ENCODE measurements at regions not wholly inside any gene's neighbourhood (a gene's known extent, or its start where the extent isn't known, plus 50 kb on each side); places are given as distances from the start of the nearest gene placed in this dataset.

DNA sequence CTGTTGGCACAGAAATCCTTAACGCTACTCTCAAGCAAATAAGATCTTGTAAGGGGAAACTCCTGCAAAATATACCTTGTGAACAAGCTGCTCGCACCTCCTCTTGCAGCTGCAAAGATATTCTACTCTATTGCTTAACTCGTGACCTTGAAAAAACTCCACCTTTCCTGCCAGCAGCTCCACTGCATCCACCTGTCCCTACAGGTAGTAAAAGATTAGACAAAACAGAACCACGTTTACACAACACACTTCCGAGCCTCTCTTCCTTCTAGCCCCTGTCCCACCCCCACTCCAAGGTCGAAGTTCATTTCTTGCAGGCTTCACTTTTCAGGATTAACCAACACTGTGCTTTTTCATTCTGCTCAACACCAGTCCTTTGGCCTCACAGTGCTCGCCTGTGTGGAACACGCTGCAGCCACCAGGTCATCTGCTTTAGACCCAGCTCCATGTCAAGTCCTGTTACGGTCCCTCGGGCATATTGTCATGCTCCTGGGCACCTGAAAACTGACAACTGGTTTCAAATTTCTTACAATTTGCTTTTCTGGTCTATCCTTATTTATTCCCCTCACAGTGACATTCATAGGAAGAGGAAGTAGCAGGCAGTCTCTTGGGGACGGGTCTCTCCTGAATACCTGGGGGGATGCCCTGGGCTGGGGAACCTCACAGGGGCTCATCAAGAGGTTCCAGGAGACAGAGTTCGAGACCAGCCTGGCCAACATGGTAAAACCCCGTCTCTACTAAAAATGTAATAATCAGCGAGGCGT lies 165.8 kb upstream of the KLF14 start:
- Histone ChIP-seq H3K4me3 (no peak overlapping the region), H3K36me3 (peaks cover 87% of the 10 kb centered on the region), H3K9me3 (no peaks in the 10 kb centered on the region), H3K27me3 (no peaks in the 10 kb centered on the region)
- no peak for DNase-seq

DNA sequence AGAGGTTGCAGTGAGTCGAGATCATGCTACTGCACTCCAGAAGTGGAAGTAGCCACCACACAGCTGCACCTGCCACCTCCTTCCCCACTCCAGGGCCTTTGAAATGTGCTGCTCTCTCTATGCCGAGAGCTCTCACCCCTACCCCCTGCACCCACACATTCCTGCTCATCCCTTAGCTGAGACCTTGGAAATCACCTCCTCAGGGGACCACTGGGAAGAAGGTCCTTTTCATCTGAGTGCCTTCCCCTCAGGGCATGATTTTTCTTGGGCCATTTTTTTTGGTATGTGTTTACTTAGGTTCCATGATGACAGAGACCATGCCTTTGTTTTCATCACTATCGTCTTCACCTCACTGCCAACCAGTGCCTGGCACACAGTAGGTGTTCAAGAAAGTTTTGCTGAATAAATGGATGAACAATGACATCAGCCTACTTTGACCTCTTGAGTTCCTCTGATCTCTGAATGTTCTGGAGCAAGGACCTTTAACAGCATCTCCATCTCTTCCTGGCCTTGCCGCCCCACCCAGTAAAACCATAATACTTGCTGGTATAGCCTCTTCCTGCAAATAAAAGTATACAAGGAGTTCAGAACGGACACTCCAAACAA lies 166.6 kb upstream of the KLF14 start:
- DNase-seq, result no peak
- Histone ChIP-seq H3K36me3 (peaks cover 86% of the 10 kb centered on the region), H3K4me3 (no peak overlapping the region), H3K9me3 (no peaks in the 10 kb centered on the region), H3K27me3 (no peaks in the 10 kb centered on the region)

DNA sequence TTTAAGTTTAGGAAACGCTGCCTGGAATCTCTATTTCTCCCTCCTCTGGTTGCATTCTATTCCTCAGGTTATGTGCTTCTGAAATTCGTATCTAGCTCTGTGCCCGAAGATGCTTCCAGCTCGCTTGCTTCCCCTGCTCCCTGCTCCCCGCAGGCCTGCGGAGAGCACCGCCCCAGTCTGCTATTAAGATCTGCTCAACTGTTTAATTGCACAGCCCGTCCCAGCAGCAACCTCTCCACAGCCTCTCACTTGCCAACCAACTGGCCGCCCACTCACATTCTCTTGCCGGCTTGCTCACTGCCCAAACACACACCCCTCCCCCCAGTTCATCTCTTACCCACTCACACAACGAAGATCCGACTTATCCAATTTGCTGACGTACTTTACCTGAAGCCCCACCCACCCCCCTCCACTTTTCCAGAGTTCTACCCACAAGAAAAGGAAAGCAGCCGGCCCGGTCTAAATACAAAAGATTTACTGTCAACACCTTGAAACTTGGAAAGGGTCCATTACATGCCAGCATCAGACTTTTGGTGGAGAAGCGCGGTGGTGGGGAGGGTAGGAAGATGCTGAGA lies 167.3 kb upstream of the KLF14 start:
- H3K27me3 ChIP-seq, result no peaks in the 10 kb centered on the region
- H3K9me3 ChIP-seq, result no peaks in the 10 kb centered on the region
- H3K36me3 ChIP-seq, result peaks cover 86% of the 10 kb centered on the region
- H3K4me3 ChIP-seq, result no peak overlapping the region
- DNase-seq, result peak; percentile 86

DNA sequence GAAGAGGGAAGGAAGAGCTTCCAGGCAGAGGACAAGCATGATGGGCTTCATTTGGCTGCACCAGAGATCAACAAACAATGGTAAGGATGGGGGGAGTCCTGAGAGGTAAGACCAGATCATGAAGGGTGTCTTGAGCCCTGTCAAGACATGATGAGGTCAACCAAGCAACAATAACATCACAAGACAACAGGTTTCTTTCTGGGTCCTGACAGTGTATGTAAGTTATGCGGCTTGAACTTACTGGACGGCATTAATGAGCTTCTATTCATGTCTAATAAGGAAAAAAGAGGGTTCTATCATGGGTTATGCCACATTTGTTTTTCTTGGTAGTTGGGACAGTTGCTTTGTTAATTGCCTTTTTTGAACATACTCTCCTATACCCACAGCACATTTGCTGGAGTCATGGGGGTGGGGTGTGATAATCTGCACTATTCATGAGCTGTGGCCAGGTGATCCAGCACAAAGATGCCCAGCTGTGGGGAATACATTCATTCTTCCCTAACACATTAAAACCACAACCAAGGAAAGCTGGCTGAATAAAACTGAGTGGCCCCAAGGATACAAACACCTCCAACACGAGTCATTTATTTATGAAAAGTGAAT lies 168.8 kb upstream of the KLF14 start:
- Histone ChIP-seq H3K9me3 (no peaks in the 10 kb centered on the region), H3K36me3 (peaks cover 85% of the 10 kb centered on the region), H3K27me3 (no peaks in the 10 kb centered on the region), H3K4me3 (no peak overlapping the region)
- DNase-seq, result no peak

DNA sequence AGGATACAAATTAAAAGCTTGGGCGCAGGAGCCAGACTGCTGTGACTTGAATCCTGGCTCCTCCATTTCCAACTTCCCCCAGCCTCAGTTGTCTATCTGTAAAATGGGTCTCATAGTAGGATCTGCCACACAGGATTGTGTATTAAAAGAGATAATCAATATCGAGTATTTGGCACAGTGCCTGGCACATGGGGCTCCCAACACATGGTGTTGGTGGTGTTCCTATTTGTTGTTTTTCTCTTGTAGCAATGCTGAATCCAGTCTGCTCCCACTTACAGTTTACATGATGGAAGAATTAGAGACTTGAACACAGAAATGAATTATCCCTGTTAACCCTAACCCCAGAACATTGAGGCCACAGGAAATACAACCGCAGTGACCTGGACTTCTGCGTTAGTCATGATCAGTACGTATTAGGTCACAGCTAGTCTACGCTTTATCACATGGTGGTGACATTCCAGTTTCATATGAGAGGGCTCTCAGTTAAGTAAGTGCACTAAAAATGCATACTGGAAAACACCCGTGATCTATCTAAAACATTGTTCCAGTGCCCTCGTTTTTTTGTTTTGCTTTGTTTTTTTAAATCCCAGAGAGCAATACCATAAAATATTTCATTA lies 169.5 kb upstream of the KLF14 start:
- H3K27me3 ChIP-seq, result no peaks in the 10 kb centered on the region
- DNase-seq, result no peak
- H3K4me3 ChIP-seq, result no peak overlapping the region; the same call in 1 of the 2 replicates
- H3K9me3 ChIP-seq, result no peaks in the 10 kb centered on the region
- peaks cover 83% of the 10 kb centered on the region for H3K36me3 ChIP-seq

DNA sequence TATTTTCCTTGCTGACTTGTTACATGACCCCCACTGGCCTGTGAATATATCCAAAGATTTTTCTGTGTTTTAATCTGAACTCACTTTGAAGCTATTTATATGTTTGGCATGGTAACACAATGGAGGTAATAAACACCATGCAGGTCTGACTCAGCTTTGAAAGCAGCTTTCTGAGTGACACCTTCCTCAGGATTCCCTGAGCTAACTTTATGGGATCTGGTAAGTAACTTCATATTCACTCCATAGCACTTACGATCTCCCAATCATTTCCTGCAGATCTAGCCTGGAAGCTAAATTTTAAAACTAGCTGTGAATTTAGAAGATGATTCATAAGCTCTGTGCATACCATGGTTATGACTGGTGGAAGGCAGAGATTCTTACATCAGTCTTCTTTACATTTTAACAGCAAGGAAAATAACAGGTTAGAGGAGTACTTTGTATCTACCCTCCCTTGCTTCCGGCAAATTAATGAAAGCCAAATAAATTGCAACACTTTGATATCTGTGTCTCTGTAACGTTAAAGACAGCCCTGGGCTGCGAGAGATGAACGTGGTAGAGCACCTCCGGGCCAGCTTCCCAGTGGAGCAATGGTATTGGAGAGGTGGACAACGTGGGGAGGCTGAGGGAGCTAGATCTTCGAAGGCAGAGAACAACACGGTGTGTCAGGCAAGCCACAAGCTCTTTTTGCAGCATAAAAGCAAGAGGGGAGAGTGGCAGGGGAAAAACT lies 170.2 kb upstream of the KLF14 start:
- H3K36me3 ChIP-seq, result peaks cover 82% of the 10 kb centered on the region
- no peaks in the 10 kb centered on the region for H3K9me3 ChIP-seq
- H3K4me3 ChIP-seq, result no peak overlapping the region; the same call in none of the 2 replicates
- H3K27me3 ChIP-seq, result no peaks in the 10 kb centered on the region
- peak; percentile 58 for DNase-seq

DNA sequence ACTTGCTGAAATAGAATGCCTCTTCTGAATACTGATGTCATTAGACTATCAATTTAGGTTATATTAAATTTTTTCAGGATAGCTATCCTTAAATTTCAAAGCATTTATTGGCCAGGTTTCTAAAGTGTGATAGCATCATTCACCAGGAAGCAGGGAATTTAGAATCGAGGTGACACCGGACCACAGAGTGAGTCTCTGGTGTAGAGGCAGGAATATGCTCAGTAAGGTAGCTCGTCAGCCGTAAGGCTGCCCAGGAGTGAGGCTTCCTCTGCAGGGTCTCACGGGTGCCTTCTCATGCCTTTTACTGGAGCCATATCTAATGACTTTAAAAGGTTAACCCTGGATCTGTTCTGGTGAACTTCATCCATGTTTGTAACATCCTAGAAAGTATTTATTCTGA lies 170.8 kb upstream of the KLF14 start:
- DNase-seq, result no peak
- no peaks in the 10 kb centered on the region for H3K27me3 ChIP-seq
- peaks cover 82% of the 10 kb centered on the region for H3K36me3 ChIP-seq
- H3K9me3 ChIP-seq, result no peaks in the 10 kb centered on the region
- H3K4me3 ChIP-seq, result no peak overlapping the region; the same call in 1 of the 2 replicates

DNA sequence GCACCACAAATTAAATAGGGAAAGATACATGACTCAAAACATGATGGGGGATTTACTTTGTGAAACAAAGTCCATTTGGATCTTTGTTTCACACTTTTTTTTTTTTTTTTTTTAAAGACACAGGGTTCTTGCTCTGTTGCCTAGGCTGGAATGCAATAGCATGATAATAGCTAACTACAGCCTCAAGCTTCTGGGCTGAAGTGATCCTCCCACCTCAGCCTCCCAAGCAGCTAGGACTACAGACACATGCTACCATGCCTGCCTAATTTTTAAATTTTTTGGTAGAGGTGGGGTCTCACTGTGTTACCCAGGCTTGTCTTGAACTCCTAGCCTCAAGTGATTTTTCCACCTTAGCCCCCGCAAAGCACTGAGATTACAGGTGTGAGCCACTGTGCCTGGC lies 172.6 kb upstream of the KLF14 start:
- Histone ChIP-seq H3K4me3 (0 out of 2 replicates have a peak overlapping the region, but pooled peaks have one; percentile 7), H3K27me3 (no peaks in the 10 kb centered on the region), H3K36me3 (peaks cover 82% of the 10 kb centered on the region), H3K9me3 (no peaks in the 10 kb centered on the region)
- DNase-seq, result no peak

DNA sequence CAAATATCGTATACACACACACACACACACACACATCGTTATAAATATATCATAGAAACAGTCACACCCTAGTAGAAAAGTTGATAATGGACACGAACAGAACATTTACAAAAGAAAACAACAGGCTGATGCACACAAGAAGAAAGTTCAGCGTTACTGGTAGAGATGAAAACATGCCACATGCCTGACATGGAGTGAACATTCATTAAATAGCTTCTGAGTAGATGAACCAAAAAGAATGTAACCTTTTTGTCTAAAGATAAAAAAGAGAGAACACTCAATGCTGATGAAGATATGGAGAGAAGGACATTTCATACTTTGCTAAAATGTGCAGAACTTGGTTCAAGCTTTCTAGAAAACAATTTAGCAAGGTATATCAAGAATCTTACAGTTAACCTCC lies 173.4 kb upstream of the KLF14 start:
- Histone ChIP-seq H3K4me3 (peak overlapping the region; percentile 2; the same call in 1 of the 2 replicates), H3K36me3 (peaks cover 77% of the 10 kb centered on the region), H3K9me3 (no peaks in the 10 kb centered on the region)

DNA sequence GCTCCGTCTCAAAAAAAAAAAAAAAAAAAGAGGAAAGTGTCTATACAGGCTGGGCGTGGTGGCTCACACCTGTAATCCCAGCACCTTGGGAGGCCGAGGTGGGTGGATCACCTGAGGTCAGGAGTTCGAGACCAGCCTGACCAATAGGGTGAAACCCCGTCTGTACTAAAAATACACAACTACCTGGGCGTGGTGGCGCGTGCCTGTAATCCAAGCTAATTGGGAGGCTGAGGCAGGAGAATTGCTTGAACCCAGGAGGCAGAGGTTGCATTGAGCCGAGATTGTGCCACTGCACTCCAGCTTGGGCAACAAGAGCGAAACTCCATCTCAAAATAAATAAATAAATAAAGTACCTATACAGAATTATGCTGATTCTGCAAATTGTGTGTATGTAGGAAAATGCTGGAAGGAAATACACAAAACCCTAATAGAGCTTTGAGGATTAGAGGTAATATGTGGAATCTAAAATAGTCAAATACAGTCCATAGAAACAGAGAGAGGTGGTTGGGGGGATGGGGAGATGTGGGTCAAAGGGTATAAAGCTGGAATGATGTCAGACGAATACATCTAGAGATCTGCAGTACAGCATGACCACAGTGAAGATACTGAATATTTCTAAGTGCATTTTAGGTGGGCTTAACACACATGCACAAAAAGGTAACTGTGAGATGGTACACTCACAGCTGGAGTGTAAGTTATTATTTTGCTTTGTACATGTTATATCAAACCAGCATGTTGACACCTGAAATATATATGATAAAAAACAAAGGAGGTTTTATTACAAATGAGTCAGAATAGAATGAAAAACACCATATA lies 174.5 kb upstream of the KLF14 start:
- Histone ChIP-seq H3K27me3 (no peaks in the 10 kb centered on the region), H3K4me3 (peak overlapping the region; percentile 71), H3K9me3 (no peaks in the 10 kb centered on the region), H3K36me3 (peaks cover 65% of the 10 kb centered on the region)
- no peak for DNase-seq

More for the DNA sequence above, 173.4 kb upstream of the KLF14 start:
- no peaks in the 10 kb centered on the region for H3K27me3 ChIP-seq
- no peak for DNase-seq

DNA sequence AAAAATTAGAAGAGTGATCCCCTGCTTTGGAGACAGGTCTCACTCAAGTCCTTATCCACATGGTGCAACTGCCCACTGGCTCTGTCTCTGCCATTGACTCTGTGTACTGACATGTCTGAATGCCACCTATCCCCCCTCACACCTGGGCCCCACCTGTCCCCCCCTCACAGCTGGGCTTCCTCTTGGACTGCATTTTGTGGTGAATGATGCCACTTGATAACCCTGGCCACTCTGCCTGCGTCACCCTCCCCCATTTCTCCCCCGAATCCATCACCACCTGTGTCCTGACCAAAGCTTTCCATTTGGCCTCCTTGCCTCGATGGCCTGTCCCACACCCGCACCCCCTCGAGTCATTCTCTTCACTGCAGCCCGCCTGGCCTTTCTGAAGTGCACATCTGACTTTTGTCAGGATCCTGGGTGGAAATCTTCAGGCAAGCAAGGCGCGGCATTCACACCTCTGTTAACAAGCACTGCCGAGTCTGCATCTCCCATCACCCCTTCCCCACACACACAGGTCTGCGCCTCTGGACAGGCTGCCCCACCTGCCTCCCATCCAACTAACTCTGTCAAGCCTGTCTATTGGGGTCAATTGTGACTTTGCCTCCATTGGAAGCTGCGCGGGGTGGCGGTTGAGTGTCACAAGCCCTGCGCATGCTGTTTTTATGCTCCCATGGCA lies 175.3 kb upstream of the KLF14 start:
- Histone ChIP-seq H3K36me3 (peaks cover 67% of the 10 kb centered on the region), H3K4me3 (peak overlapping the region; percentile 71), H3K27me3 (no peaks in the 10 kb centered on the region), H3K9me3 (no peaks in the 10 kb centered on the region)
- no peak for DNase-seq

DNA sequence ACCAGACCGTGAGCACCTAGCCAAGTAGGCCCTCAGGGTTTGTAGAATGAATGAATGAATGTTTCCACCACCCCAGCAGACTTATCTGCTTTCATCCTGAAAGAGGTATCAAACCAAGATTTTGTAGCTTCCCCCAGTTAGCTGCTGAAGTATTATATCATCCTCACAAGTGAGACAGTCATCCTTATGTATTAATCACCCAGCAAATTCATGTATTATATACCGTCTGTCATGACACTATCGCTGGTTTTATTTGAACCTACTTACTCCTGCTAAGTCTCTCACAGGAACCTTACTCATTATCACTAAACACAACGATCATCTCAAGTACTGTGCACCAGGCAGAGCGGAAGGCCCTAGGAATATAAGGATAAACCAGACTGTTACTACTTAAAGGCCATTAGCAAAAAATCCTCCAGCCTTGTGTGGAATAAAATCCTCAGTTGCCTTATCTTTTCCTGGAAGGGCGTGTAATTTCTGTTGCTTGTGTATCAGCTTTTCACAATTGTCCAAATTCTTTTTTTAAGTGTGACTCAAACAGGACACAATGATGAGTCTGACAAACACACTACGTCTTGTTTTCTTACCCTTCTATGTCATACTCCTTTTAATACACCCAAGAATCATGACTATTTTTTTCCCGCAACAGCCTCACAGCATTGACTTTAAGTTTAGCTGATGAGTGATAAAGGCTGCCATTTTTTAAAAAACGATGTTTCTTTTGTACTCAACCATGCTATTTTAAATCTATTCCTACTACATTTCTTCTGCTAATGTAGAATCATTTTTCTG lies 176.1 kb upstream of the KLF14 start:
- H3K36me3 ChIP-seq, result peaks cover 65% of the 10 kb centered on the region
- H3K27me3 ChIP-seq, result no peaks in the 10 kb centered on the region
- no peaks in the 10 kb centered on the region for H3K9me3 ChIP-seq
- H3K4me3 ChIP-seq, result peak overlapping the region; percentile 71
- DNase-seq, result no peak

DNA sequence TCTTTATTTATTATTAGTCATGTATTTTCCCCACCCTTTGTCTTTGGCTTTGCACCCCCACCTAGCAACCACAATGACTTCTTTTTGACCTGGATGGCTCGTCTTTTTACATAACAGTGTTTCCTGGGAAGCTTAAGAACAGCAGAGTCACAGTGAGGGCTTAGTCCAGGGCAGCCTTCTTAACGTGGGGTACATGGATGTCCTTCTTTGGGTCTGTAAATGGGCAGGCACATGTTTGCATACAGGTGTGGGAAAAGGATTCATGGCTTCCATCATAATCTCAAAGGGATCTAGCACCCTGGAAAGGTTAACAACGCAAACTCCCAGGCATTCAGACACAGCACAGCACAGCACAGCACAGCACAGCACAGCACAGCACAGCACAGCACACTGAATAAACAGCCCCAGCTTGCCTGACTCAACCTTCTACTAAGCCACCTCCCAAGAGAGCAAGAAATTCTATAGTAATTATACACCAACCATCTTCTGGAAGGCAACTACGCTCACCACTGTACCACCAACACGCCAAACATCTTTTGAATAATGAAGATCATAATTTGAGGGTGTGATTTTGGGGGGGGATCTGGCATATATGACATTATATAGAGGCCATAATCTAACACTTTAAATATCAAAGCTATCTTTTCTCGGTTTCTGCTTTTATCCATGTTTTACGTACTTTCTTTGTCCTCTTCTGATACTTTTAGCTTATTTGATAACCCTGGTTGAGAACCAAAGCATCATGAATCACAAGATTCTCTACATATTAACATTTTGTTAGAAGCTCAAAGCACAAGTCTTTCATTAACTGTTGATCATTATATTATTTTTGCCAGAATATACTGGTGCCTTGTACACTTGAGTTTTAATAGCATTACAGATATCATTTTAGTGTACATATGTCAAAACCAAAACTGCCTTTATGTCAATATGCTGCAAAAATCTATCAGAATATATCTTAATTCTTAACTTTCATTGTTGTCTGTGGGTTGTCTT lies 177.2 kb upstream of the KLF14 start:
- DNase-seq, result no peak
- peaks cover 60% of the 10 kb centered on the region for H3K36me3 ChIP-seq
- H3K4me3 ChIP-seq, result peak overlapping the region; percentile 71
- no peaks in the 10 kb centered on the region for H3K27me3 ChIP-seq
- no peaks in the 10 kb centered on the region for H3K9me3 ChIP-seq

Measured in MG63 (cell line).